ENCODE measurements at regions not wholly inside any gene's neighbourhood (a gene's known extent, or its start where the extent isn't known, plus 50 kb on each side); places are given as distances from the start of the nearest gene placed in this dataset.
"Not testable (repeated sequence)": the region's sequence is repeated elsewhere in the genome, so short reads cannot be mapped to it uniquely, and the experiment has no call there.

- TF ChIP-seq CTCF, EP300, POLR2AphosphoS5 (IDR thresholded peaks at IDR 0.05): not testable (repeated sequence)
These were observed 362.7 kb downstream of the ACTR3B start for GRCh38 chr7:153122255-153122654.
